ENCODE measurements at regions not wholly inside any gene's neighbourhood (a gene's known extent, or its start where the extent isn't known, plus 50 kb on each side); places are given as distances from the start of the nearest gene placed in this dataset.

DNA sequence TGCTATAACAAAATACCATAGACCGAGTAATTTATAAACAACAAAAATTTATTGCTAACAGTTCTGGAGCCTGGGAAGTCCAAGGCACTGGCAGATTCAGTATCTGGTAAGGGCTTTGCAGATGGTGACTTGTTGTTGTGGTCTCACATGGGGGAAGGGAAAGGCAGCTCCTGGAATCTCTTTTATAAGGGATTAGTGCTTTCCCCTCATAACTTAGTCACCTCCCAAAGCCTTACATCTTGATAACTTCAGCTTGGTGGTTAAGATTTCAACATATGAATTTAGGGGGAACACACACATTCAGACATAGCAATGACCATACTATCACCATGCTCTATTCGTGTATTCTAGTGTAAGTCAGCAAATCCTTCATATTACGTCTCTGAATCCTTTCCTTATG lies 447.6 kb upstream of the TCF4 start:
- Histone ChIP-seq H3K4ac (ENCODE audit: low read depth, low read length) (no peak overlapping the region), H3K27ac (ENCODE audit: insufficient read length, low read depth, low read length) (no peak overlapping the region), H2BK12ac (ENCODE audit: insufficient read length, low read depth, low read length) (no peak overlapping the region), H3K9ac (ENCODE audit: extremely low read depth, insufficient read length, low read length) (no peak overlapping the region), H3K9me3 (ENCODE audit: control insufficient read depth, low read depth, low read length) (peaks cover 8% of the 10 kb centered on the region), H3K14ac (ENCODE audit: insufficient read depth, low read length) (no peak overlapping the region), H3K79me2 (ENCODE audit: insufficient read depth, low read length) (no peaks in the 10 kb centered on the region), H2AK5ac (ENCODE audit: insufficient read length, low read length) (no peak overlapping the region), H3K27me3 (ENCODE audit: insufficient read depth, low read length) (no peaks in the 10 kb centered on the region), H3K4me2 (ENCODE audit: insufficient read depth, insufficient read length, low read length) (no peak overlapping the region), H3T11ph (ENCODE audit: low read length) (no peak overlapping the region), H4K5ac (ENCODE audit: insufficient read length, low read depth, low read length) (no peak overlapping the region), H4K8ac (replicated peaks; ENCODE audit: insufficient read length, low read depth, low read length) (no peak overlapping the region), H2BK20ac (ENCODE audit: low read depth, low read length, poor library complexity, severe bottlenecking) (no peak overlapping the region), H3K23me2 (ENCODE audit: insufficient read length, low read depth, low read length, poor library complexity, severe bottlenecking) (no peaks in the 10 kb centered on the region), H3K23ac (ENCODE audit: insufficient read length, low read depth, low read length) (no peak overlapping the region), H3K4me1 (ENCODE audit: insufficient read depth, low read length) (no peaks in the 10 kb centered on the region; the same call in 1 of the 2 replicates), H2BK5ac (ENCODE audit: insufficient read length, low read length) (no peak overlapping the region), H4K20me1 (ENCODE audit: control insufficient read depth, insufficient read depth, insufficient read length) (no peaks in the 10 kb centered on the region), H2BK120ac (ENCODE audit: low read depth, low read length, poor library complexity, severe bottlenecking) (no peak overlapping the region), H2BK15ac (ENCODE audit: low read depth, low read length) (no peak overlapping the region), H3K18ac (ENCODE audit: insufficient read length, low read depth, low read length) (no peak overlapping the region), H4K91ac (ENCODE audit: insufficient read length, low read depth, low read length) (no peak overlapping the region), H3K79me1 (ENCODE audit: insufficient read depth, low read depth, low read length, poor library complexity, severe bottlenecking) (no peaks in the 10 kb centered on the region), H3K56ac (ENCODE audit: insufficient read length, low read depth, low read length) (no peak overlapping the region), H2AFZ (ENCODE audit: low read length) (no peak overlapping the region)
- WGBS (ENCODE audit: extremely low coverage, insufficient read length, low lambda C conversion rate): no CpG with 5 or more reads among the region's 3 CpGs
- Mint-ChIP-seq H3K4me1 (peaks cover 15 to 16% of the 10 kb centered on the region in 2 experiments), H3K9me3 (peaks cover 18 to 21% of the 10 kb centered on the region in 2 experiments), H3K27ac (no peak overlapping the region; a peak in 1 of 7 replicates), H3K27me3 (ENCODE audit: low read depth) (peaks cover 2% of the 10 kb centered on the region; the same call in 1 of the 2 replicates), H3K4me3 (no peak overlapping the region), H3K36me3 (ENCODE audit: insufficient read depth in 1 of 3, low read depth in 3 of 3) (peaks cover 4 to 19% (median 13%) of the 10 kb centered on the region in 3 experiments)
- no peak for TF ChIP-seq CTCF (conservative IDR thresholded peaks at IDR 0.05)
- DNase-seq: no peak
